Chondrocyte (in vitro differentiated cells): ENCODE measurements at regions not wholly inside any gene's neighbourhood (a gene's known extent, or its start where the extent isn't known, plus 50 kb on each side); places are given as distances from the start of the nearest gene placed in this dataset.

ENCODE experiments used
- DNase-seq: peaks from one replicate; pipeline ENCODE4 v3.0.0; 2021; ENCODE audit warnings: mixed read lengths, low spot score
- H3K27ac Mint-ChIP-seq: one replicate; pipeline ENCODE4 v1.8.0; 2021; ENCODE audit warnings: mild to moderate bottlenecking, moderate library complexity, mixed read lengths; ENCODE audit not compliant: unreplicated experiment
- H3K27me3 Mint-ChIP-seq: 2 replicates; pipeline ENCODE4 v1.8.0; 2021; ENCODE audit warnings: low read depth, mixed read lengths
- H3K36me3 Mint-ChIP-seq: 2 replicates; pipeline ENCODE4 v1.8.0; 2021; ENCODE audit warnings: low read depth, mixed read lengths
- H3K4me1 Mint-ChIP-seq: 2 replicates; pipeline ENCODE4 v1.8.0; 2021; ENCODE audit warnings: low read depth, mild to moderate bottlenecking, mixed read lengths
- H3K4me3 Mint-ChIP-seq: one replicate; pipeline ENCODE4 v1.8.0; 2021; ENCODE audit warnings: mild to moderate bottlenecking, moderate library complexity, mixed read lengths; ENCODE audit not compliant: unreplicated experiment
- H3K9me3 Mint-ChIP-seq: 2 replicates; pipeline ENCODE4 v1.8.0; 2021; ENCODE audit warnings: low read depth, mixed read lengths
- CTCF ChIP-seq: fragments of 200-600 bp; sonication (generic); IDR thresholded peaks from 2 replicates; pipeline ENCODE4 v1.5.0; 2021; ENCODE audit warnings: antibody characterized with exemption, mild to moderate bottlenecking, moderate library complexity

DNA sequence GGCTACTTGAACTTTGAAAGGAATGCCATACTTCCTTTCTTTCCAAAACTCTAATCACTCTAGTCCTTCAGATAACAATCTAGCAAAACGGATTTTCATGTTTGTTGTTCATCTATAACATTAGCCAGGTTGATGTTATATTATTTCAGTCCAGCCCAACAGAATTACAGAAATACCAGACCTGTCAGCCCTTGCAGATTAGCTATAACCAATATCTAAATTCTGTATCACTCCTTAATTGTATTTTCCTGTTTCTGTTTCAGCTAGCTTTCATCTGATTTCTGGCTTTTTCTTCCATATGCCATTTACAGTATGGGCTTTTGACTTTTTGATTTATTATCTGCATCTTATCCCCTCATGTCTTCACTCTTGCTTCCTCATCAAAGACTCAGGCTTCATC lies 479.8 kb upstream of the CDH8 start:
- Mint-ChIP-seq H3K27ac (no peak overlapping the region), H3K36me3 (no peaks in the 10 kb centered on the region), H3K27me3 (no peaks in the 10 kb centered on the region), H3K4me3 (no peak overlapping the region), H3K9me3 (no peaks in the 10 kb centered on the region), H3K4me1 (no peaks in the 10 kb centered on the region)
- DNase-seq = no peak
- no peak for TF ChIP-seq CTCF

DNA sequence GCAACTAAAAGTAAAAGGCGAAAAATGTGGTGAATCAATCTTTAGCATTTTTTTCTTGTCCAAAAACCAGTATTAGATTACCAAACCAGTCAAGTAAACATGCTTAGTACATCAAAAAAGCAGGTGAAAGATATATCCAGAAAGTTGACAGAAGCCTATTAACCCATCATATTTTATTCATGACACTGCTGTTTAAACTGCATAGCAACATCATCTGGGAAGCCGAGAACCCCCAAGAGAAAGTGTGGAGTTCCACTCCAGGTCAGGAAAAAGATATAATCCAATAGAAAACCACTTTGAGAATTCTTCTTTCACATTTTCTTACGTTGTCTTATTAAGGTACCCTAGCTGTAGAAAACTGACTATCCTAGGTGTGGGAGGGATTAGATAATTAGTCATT lies 466.8 kb upstream of the CDH8 start:
- Mint-ChIP-seq H3K36me3 (no peaks in the 10 kb centered on the region), H3K27me3 (no peaks in the 10 kb centered on the region), H3K4me3 (no peak overlapping the region), H3K27ac (no peak overlapping the region), H3K9me3 (no peaks in the 10 kb centered on the region), H3K4me1 (no peaks in the 10 kb centered on the region)
- TF ChIP-seq CTCF = no peak
- no peak for DNase-seq

GRCh38 chr16:62478903-62479458 lies 442.7 kb upstream of the CDH8 start:
- Mint-ChIP-seq H3K4me3 (no peak overlapping the region), H3K27me3 (no peaks in the 10 kb centered on the region), H3K36me3 (no peaks in the 10 kb centered on the region), H3K27ac (no peak overlapping the region), H3K4me1 (no peaks in the 10 kb centered on the region), H3K9me3 (no peaks in the 10 kb centered on the region)
- TF ChIP-seq CTCF = no peak
- DNase-seq = no peak

DNA sequence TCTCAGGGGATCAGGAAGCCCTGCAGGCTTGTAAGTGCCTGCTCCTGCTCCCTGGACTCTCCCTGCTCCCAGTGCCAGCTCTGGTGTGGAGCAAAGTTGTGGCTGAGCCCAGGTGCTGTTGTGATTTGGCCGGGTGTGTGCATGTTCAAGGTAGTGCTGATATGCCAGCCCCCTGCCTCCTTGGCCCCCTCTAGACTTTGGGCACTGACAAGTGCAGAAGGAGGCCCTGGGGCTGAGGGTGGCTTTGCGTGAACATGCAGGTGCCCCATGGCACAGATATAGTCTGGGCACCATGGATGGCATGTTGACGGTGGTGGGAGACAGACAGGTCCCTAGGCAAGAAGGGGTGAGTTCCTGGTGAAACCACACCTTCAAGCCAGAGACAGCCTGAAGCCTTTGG lies 441.6 kb upstream of the CDH8 start:
- H3K4me1 Mint-ChIP-seq = no peaks in the 10 kb centered on the region
- no peak for TF ChIP-seq CTCF
- no peaks in the 10 kb centered on the region for H3K27me3 Mint-ChIP-seq
- no peak for DNase-seq
- H3K27ac Mint-ChIP-seq = no peak overlapping the region
- H3K9me3 Mint-ChIP-seq = peaks cover 8% of the 10 kb centered on the region
- no peaks in the 10 kb centered on the region for H3K36me3 Mint-ChIP-seq
- H3K4me3 Mint-ChIP-seq = no peak overlapping the region

GRCh38 chr16:62475573-62475972 lies 439.3 kb upstream of the CDH8 start:
- Mint-ChIP-seq H3K36me3 (no peaks in the 10 kb centered on the region), H3K4me1 (no peaks in the 10 kb centered on the region), H3K27me3 (no peaks in the 10 kb centered on the region), H3K9me3 (peaks cover 21% of the 10 kb centered on the region), H3K27ac (no peak overlapping the region), H3K4me3 (no peak overlapping the region)
- DNase-seq = no peak
- TF ChIP-seq CTCF = no peak
